ENCODE measurements at regions not wholly inside any gene's neighbourhood (a gene's known extent, or its start where the extent isn't known, plus 50 kb on each side); places are given as distances from the start of the nearest gene placed in this dataset.

- Mint-ChIP-seq H3K27ac (ENCODE audit: low read depth) (no peak overlapping the region), H3K27me3 (no peaks in the 10 kb centered on the region), H3K9me3 (no peaks in the 10 kb centered on the region), H3K4me3 (no peak overlapping the region), H3K36me3 (ENCODE audit: insufficient read depth) (no peaks in the 10 kb centered on the region), H3K4me1 (peaks cover 19% of the 10 kb centered on the region)
- ATAC-seq (replicated peaks; ENCODE audit: extremely low read depth, poor library complexity, severe bottlenecking) (peak; percentile 68), DNase-seq (ENCODE audit: low spot score in 2 of 2) (no peak)
Observed at GRCh38 chr12:45670346-45671065, 59.0 kb upstream of the ARID2 start.

GRCh38 chr12:45671254-45671653 is 58.3 kb upstream of the ARID2 start:
- Mint-ChIP-seq H3K4me3 (no peak overlapping the region), H3K9me3 (no peaks in the 10 kb centered on the region), H3K36me3 (ENCODE audit: insufficient read depth) (no peaks in the 10 kb centered on the region), H3K4me1 (peaks cover 19% of the 10 kb centered on the region), H3K27me3 (no peaks in the 10 kb centered on the region), H3K27ac (ENCODE audit: low read depth) (no peak overlapping the region)
- DNase-seq (ENCODE audit: low spot score in 2 of 2) = no peak
- ATAC-seq (replicated peaks; ENCODE audit: extremely low read depth, poor library complexity, severe bottlenecking) = no peak

- no peaks in the 10 kb centered on the region for H3K27me3 Mint-ChIP-seq
- H3K36me3 Mint-ChIP-seq (ENCODE audit: insufficient read depth) = no peaks in the 10 kb centered on the region
- no peaks in the 10 kb centered on the region for H3K9me3 Mint-ChIP-seq
- H3K27ac Mint-ChIP-seq (ENCODE audit: low read depth) = no peak overlapping the region
- H3K4me1 Mint-ChIP-seq = peaks cover 9% of the 10 kb centered on the region
- H3K4me3 Mint-ChIP-seq = no peak overlapping the region
- no peak for DNase-seq (ENCODE audit: low spot score in 2 of 2)
- ATAC-seq (replicated peaks; ENCODE audit: extremely low read depth, poor library complexity, severe bottlenecking) = no peak
Observed at GRCh38 chr12:45674181-45674977, 55.1 kb upstream of the ARID2 start.

- ATAC-seq (replicated peaks; ENCODE audit: extremely low read depth, poor library complexity, severe bottlenecking) (no peak), DNase-seq (ENCODE audit: low spot score in 2 of 2) (no peak)
- Mint-ChIP-seq H3K36me3 (ENCODE audit: insufficient read depth) (no peaks in the 10 kb centered on the region), H3K27me3 (no peaks in the 10 kb centered on the region), H3K4me1 (peaks cover 3% of the 10 kb centered on the region), H3K4me3 (no peak overlapping the region), H3K27ac (ENCODE audit: low read depth) (no peak overlapping the region), H3K9me3 (no peaks in the 10 kb centered on the region)
Observed at GRCh38 chr12:45675534-45675933, 54.0 kb upstream of the ARID2 start.
